NCI-H345 treated with DMSO at 0.1 percent for 48 hours (cell line): ENCODE measurements at regions not wholly inside any gene's neighbourhood (a gene's known extent, or its start where the extent isn't known, plus 50 kb on each side); places are given as distances from the start of the nearest gene placed in this dataset.
"Not testable (repeated sequence)": the region's sequence is repeated elsewhere in the genome, so short reads cannot be mapped to it uniquely, and the experiment has no call there.

Source experiments
- DNase-seq: peaks from one replicate; lab custom pipeline; 2025; ENCODE audit not compliant: unreplicated experiment; lab: John Stamatoyannopoulos, UW

DNA sequence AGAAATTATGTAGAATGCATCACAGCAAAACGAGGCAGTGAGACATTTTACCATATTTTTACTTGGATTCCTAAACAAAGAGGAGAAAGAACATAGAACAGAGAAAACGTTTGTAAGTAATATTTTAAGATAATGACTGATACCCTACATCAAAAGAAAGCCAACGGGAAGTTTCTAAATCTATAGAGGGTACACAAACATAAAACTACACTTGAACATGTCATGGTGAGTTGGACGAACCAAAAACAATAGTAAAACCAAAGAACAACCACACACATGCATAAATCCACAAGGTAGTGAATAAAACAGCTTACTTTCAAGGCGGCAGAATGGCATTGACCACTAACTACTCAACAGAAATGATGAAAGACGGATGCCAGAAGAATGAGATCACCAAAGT lies 209.7 kb upstream of the NOTCH2NLA start:
- DNase-seq = not testable (repeated sequence)

DNA sequence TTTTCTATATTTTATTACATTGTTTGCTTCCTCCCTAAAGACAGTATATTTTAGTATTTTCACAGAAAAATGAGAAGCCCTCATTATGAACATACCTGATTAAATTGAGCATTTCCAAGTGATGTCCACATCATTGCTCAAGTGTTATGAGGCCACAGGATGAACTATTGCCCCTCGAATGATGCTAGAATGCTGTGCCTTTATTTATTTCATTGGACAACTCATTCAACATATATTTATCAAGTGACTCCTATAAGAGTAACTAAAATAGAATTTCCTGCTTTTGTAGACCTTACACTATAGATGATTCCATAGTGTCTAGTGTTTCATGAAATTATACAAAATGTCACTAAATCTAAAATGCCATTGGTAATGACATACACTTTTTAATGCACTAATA lies 187.8 kb upstream of the NOTCH2NLA start:
- DNase-seq = not testable (repeated sequence)

DNA sequence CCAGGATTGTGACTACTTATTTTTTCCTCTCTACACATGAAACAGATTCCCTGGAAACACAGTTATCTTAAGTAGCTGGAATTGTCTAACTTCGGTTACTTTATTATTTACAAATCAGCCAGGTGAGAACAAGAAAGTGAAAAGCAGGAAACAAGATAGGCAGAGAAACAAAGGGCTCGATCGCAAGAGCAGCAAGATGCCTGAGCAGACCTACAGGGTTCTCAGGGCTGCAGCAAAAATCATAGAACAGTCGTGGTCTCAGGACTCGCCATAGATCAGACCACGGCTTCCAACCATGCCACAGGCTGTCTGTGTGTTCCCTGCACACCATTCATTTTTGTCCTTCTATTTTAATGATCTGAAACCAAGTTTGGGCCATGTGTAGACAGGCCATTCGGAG lies 186.2 kb upstream of the NOTCH2NLA start:
- DNase-seq = not testable (repeated sequence)

- DNase-seq = not testable (repeated sequence)
These were observed 185.1 kb upstream of the NOTCH2NLA start for GRCh38 chr1:146413911-146414310.

GRCh38 chr1:146411923-146412322 lies 183.1 kb upstream of the NOTCH2NLA start:
- DNase-seq = not testable (repeated sequence)

- DNase-seq = peak; percentile 81
These were observed 181.1 kb upstream of the NOTCH2NLA start for GRCh38 chr1:146409817-146410441.

DNA sequence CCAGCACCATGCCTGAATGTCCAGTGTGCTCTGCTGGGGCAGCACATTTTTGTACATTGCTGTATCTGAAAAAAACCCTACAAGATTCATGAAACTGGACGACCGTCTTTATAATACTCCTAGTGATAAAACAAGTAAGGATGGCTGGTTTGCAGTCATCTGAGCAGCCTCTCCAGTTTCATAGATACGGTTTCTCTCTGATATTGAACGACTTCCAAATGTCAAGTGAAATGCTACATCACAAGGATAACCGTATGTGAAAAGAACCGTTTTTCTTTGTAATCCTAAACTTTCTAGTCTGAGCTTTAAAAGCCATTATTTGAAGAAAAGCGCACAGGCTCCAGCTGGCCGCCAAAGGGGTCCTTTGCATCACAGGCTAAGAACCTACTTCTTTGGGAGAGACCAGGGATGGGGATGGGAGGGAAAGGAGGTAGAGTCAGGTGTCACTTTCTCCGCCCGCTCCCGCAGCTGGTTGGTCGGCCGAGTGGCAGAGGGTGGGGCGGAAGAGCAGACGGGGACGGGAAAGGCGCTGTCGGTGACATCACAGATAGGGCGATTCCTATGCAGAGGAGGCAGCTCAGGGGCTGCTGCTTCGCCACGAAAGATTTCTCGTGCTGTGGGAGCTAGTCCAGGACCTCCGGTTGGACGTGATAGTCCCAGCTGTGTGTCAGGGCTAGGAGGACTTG lies 180.4 kb upstream of the NOTCH2NLA start:
- peak; percentile 88 for DNase-seq

- not testable (repeated sequence) for DNase-seq
These were observed 172.5 kb upstream of the NOTCH2NLA start for GRCh38 chr1:146401281-146401825.

DNA sequence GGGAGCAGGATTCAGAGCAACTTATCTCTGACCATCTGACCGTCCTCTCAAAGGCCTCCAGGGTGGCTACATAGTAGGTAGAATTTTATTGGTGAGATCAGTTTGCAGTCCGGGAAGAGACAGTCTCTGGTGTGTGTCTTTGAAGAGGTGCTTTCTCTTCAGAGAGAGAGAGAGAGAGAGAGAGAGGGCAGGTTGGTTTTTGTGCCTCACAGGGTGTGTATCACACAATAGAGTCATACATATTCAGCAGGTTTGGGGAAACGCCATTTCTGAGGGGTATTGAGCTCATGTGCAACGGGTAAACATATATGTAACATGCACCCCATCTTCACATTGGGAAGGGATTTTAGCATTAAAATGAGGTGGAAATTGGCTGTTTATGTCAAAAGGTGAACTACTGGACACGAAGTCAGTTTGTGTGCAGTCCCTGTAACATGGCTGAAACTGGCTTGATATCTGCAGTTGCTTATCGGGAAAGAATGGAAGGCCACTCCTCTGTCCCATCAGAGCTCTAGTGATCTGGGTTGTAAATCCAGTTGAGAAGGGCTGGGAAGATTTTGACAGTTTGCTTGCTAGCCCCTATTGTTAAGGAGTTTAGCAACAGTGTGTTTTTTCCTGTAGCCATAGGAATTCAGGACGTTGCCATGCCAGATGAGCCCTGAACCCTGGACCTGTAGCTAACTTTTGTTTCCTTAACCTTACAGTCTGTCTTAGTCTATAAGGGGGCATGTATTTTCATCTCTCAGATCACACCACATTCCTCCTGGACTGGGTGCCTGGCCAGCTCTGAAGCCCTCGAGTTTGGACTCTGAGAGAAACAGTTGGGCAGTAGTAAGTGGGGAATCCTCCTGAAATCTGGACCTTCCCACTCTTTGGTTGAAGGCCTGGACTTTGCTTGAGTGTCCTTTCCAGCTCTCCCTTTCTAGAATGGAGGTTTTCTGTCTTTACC lies 171.6 kb upstream of the NOTCH2NLA start:
- not testable (repeated sequence) for DNase-seq

- not testable (repeated sequence) for DNase-seq
These were observed 170.4 kb upstream of the NOTCH2NLA start for GRCh38 chr1:146399225-146399624.

DNA sequence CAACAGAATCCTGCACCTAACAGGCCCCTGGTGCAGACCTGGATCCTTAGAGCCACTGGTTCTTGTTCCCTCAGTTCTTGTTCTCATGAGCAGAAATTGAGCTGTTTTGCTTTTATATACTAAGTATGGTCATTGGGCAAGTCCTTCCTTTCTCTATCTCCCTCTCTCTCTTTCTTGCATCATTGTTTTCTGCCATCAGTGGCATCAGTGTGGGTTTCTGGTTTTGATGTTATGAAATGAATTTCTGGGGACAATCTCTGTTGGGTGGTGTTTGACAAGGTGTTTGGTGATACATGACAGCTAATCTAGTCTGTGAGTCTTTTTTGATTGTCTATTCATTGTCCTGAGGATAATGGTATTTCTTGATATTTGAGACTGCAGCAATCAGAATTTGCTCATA lies 168.0 kb upstream of the NOTCH2NLA start:
- not testable (repeated sequence) for DNase-seq

DNA sequence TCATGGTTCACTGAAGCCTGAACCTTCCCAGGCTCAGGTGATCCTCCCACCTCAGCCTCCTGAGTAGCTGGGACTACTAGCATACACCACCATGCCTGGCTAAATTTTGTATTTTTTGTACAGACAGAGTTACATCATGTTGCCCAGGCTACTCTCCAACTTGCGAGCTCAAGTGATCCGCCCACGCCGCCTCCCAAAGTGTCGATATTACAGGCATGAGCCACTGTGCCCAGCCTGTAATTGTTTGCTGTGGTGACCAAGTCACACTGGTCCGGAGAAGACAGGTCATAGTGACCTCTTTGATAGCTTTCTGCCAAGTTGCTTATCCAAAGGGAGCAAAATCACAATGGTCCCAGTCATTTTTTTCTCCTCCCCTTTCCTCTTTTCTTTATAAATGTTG lies 167.4 kb upstream of the NOTCH2NLA start:
- not testable (repeated sequence) for DNase-seq

DNA sequence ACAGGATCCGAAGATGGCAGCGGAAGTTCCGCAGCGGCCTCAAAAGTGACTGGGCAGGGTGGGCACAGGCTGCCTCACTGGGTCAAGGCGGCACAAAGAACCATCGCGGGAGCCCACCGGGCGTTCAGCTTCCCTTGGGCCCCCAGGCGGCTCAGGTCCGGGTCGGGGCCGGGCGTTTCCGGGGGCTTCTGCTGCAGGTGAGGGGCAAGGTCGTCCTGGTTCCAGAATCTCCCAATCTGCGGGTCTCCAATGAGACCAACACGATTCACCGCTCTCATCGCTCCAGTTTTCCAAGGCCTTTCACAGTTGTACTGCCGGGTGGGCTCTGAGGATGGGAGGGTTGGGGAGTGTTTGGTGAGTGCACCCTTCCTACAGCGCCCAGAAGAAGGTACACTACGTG lies 165.0 kb upstream of the NOTCH2NLA start:
- DNase-seq = not testable (repeated sequence)

GRCh38 chr1:146393154-146393553 lies 164.3 kb upstream of the NOTCH2NLA start:
- DNase-seq = not testable (repeated sequence)

DNA sequence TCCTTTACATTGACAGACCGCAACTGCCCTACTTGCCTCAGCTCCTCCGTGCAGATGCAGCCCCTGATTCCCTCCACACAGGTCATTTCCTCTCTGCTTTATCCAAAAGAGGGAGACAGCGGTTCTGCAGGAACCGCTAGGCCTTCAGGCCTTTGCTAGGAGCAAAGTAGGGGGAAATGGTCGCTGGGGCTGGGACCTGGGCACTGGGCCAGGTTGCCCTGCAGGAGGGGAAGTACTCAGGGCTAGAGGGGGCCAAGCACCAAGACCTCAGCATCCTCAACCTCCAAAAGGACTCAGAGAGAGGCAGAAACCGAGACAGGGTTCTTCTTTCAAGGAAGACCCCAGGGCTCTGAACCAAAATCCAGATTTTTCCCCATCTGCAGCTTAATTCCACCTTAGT lies 160.4 kb upstream of the NOTCH2NLA start:
- not testable (repeated sequence) for DNase-seq

DNA sequence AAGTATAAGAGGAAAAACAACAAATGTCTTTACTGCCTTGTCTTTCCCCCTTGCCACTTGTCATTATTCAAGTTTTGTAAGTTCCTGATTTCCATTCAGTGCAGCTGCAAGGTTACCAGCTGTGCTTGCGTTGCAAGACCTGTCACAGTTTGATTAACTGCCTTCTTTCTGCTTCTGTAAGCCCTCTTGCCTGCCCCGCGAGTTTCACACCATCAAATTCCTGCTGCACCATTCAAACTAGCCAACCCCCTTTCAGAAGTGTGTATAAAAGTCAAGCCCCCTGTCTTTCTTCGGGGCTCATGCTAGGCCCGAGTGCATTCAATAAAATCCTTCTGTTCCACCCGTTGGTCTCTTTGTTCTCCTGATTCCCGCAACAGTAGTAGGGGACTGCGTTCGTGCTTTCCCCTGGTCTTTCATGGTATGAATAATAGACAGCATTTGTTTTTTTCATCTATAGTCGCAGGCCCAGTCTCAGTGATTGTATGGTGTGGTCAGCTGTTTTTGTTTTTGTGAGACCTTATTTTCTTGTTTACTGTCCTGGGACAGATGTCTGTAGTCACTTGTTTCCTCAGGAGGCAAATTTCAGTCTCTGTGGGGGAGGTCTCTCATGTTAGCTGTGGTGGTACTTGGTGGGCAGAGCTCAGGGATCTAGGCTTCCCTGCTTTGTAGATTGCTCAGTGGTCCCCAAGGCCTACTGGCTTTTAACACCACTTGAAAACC lies 159.1 kb upstream of the NOTCH2NLA start:
- DNase-seq = not testable (repeated sequence)

DNA sequence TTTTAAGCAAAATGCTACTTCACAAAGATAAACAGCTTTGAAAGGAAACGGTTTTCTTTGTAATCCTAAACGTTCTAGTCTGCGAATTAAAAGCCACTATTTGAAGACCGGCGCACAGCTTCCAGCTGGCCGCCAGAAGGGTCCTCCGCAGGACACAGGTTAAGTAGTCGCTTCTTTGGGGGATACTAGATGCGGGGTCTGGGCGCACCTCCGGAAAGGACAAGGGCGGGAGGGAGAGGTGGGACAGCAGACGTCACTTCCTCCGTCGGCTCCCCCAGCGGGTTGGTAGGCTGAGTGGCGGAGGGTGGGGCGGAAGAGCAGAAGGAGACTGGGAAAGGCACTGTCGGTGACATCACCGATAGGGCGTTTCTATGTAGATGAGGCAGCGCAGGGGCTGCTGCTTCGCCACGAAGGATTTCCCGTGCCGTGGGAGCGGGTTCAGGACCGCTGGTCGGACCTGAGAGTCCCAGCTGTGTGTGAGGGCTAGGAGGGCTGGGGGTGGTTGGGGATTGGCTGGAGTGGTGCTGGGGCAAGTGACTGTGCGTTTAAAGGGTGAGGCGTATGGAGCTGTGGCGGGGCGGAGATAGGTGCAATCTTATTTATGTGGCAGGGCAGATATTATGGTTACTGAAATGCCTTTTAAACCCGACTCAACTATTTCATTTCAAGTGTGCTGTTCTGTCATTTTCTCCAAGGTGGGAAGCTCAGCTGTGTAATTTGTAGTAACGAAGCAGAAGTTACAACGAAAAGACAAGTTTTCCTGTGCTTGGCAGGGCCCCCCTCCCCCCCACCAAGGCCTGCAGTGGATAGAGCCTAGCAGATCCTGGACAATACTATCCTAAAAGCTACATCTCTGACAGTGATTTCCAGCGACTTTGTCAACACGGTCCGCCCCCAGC lies 158.3 kb upstream of the NOTCH2NLA start:
- peak; percentile 93 for DNase-seq

- DNase-seq = peak; percentile 10
These were observed 152.4 kb upstream of the NOTCH2NLA start for GRCh38 chr1:146381196-146381595.

GRCh38 chr1:146376708-146377496 lies 148.1 kb upstream of the NOTCH2NLA start:
- peak; percentile 98 for DNase-seq
